GM19397 (cell line): ENCODE measurements at regions not wholly inside any gene's neighbourhood (a gene's known extent, or its start where the extent isn't known, plus 50 kb on each side); places are given as distances from the start of the nearest gene placed in this dataset.
"Not testable (repeated sequence)": the region's sequence is repeated elsewhere in the genome, so short reads cannot be mapped to it uniquely, and the experiment has no call there.

ENCODE experiments used
- ATAC-seq: cut with Tn5 transposase; IDR thresholded peaks from one replicate; pipeline ENCODE4 v1.9.1; 2021; ENCODE audit warnings: mild to moderate bottlenecking, moderate library complexity; ENCODE audit not compliant: unreplicated experiment

- ATAC-seq, result not testable (repeated sequence)
Measured at GRCh38 chr16:10272250-10272854, 90.1 kb upstream of the GRIN2A start.

DNA sequence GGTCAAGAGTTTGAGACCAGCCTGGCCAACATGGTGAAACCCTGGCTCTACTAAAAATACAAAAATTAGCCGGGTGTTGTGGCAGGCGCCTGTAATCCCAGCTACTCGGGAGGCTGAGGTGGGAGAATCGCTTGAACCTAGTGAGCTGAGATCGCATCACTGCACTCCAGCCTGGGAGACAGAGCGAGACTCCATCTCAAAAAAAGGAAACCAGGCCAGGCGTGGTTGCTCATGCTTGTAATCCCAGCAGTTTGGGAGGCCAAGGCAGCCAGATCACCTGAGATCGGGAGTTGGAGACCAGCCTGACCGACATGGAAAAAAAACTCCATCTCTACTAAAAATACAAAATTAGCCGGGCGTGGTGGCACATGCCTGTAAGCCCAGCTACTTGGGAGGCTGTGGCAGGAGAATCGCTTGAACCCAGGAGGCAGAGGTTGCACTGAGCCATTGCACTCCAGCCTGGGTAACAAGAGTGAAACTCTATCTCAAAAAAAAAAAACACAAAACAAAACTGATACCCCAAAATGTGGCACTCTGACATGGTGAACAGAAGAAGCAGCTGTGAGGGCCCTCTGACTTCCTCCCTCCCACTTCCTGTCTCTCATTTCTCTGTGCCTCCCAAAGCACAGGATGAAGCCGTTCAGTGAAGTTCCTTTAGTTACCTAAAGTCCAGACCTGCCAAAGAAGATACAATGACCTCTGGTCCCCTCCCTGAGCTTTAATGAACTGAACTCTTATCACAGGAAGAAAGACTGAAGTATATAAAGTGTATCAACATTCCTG, 93.2 kb upstream of the GRIN2A start:
- ATAC-seq, result peak; percentile 81

GRCh38 chr16:10277597-10277996, 95.4 kb upstream of the GRIN2A start:
- ATAC-seq, result no peak

DNA sequence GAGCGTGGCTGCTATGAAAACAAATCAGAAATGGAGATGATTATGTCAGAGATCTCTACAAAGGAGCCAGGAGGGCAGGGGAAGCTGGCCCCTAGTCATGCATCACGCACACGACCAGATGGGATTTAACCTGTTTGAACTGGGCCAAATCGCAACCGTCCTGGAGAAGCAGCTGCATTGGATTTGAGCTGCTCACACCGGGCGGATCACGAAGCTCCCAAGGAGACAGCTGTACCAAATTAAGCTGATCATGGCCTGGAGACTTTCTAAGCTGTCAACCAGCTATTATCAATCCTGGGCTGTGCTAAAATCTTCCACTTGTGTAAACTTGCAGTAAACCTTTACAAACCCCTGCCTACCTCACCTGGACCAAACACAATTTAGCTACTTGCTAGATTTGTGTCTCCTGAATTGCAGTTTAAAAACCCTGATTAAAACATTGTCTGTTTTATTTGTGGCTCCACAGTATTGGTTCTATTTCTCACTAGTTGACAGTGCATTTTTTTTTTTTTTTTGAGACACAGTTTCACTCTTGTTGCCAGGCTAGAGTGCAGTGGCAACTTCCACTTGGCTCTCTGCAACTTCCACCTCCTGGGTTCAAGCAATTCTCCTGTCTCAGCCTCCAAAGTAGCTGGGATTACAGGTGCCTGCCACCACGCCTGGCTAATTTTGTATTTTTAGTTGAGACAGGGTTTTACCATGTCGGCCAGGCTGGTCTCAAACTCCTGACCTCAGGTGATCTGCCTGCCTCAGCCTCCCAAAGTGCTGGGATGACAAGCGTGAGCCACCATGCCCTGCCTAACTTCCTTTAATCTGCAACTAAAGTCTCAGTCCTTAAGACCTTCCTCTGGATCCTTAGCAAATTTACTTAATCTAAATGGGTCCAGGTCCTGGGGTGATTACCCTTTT, 98.3 kb upstream of the GRIN2A start:
- no peak for ATAC-seq

DNA sequence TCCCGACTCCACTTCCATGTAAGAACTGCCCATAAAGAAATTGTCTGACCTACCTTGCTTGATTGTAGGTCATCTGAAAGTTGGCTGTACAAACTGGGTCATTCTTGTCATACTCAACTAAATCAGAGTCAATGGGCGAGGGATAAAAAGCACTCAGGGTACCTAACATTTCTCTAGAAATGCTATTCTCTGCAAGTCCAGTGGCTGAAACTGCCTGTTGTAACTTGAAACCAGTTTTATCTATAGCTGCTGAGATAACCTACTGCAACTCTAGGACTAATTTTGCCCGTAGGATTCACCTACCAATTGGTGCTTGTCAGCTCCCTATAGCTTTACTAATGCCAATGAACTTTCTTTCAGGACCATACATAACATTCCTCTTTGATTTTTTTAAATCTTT, 100.1 kb upstream of the GRIN2A start:
- no peak for ATAC-seq

DNA sequence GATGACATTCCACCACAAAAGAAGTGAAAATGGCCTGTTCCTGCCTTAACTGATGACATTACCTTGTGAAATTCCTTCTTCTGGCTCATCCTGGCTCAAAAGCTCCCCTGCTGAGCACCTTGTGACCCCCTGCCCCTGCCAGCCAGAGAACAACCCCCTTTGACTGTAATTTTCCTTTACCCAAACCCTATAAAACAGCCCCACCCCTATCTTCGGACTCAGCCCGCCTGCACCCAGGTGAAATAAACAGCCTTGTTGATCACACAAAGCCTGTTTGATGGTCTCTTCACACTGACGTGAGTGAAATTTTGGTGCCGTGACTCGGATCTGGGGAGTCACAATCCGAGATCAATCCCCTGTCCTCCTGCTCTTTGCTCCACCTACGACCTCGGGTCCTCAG, 101.0 kb upstream of the GRIN2A start:
- not testable (repeated sequence) for ATAC-seq

DNA sequence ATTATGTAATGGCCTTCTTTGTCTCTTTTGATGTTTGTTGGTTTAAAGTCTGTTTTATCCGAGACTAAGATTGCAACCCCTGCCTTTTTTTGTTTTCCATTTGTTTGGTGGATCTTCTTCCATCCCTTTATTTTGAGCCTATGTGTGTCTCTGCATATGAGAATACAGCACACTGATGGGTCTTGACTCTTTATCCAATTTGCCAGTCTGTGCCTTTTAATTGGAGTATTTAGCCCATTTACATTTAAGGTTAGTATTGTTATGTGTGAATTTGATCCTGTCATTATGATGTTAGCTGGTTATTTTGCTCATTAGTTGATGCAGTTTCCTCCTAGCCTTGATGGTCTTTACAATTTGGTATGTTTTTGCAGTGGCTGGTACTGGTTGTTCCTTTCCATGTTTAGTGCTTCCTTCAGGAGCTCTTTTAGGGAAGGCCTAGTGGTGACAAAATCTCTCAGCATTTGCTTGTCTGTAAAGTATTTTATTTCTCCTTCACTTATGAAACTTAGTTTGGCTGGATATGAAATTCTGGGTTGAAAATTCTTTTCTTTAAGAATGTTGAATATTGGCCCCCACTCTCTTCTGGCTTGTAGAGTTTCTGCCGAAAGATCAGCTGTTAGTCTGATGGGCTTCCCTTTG, 95.3 kb upstream of the ATF7IP2 start:
- not testable (repeated sequence) for ATAC-seq

DNA sequence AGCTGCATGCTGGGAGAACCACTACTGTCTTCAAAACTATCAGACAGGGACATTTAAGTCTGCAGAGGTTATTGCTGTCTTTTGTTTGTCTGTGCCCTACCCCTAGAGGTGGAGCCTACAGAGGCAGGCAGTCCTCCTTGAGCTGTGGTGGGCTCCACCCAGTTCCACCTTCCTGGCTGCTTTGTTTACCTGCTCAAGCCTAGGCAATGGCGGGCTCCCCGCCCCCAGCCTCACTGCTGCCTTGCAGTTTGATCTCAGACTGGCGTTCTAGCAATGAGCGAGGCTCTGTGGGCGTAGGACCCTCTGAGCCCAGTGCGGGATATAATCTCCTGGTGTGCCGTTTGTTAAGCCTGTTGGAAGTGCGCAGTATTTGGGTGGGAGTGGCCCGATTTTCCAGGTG, 93.7 kb upstream of the ATF7IP2 start:
- ATAC-seq, result not testable (repeated sequence)

- ATAC-seq, result not testable (repeated sequence)
Measured at GRCh38 chr16:10292976-10293375, 92.9 kb upstream of the ATF7IP2 start.

- not testable (repeated sequence) for ATAC-seq
Measured at GRCh38 chr16:10294153-10294552, 91.7 kb upstream of the ATF7IP2 start.

DNA sequence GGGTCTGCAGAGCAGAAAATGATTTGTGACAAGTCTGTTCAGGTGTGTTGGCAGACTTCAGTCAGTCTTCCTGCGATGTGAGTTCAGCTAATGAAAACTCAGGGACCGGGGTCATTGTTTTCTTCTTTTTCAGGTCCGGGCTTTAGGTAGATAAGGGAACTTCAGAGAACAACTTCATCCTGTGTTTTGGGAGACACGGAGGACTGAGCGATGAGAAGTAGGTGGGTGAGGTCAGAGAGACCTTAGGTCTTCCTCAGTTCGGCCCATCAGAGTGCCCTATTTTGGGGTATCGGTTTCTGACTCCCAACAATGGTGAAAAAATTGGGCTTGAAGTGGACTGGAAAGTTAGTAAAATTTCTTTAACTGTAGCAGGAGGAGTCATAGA, 88.9 kb upstream of the ATF7IP2 start:
- ATAC-seq, result peak; percentile 41

DNA sequence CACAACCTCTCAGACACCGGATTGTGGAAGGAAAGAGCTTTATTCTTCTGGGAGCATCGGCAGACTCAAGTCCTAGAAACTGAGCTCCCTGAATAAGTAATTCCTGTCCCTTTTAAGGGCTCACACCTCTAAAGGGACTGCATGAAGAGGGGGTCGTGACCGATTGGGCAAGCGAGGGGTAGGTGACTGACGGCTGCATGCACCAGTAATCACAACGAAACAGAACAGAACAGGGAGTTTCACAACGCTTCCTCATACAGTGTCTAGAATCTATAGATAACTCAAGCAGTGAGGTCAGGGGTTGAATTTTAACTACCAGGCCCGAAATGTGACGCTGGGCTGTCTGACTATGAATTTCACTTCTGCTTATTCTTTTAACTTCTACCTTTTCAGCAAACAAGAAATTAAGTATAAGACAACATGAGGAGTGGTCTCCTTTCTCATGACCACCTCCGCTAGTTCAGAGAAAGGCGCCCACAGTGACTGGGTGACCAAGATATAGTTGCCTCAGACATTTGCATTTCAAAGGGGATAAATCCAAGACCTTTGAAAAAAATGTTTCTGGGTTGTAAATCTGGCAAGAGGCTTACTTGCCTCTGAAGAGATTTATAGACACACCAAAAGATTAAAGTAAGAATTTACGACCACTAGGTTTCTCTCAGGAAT, 88.4 kb upstream of the ATF7IP2 start:
- peak; percentile 97 for ATAC-seq

DNA sequence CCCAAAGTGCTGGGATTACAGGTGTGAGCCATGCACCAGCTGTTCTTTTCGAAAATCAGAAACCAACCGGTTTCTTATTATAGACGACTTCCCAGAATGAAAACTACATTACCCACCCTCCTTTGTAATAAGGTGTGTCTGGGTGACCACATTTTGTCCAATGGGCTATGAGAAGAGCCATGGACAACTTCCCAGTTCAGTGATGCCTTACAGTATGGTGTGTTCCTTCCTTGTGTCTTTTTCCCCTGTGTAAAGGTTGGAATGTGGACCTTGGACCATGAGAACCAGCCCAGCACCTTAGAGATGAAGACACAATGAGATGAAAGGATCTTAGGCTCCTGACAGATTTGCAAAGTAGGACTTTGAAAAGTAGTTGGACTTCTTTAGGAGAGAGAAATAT, 85.0 kb upstream of the ATF7IP2 start:
- no peak for ATAC-seq

GRCh38 chr16:10301547-10301946, 84.3 kb upstream of the ATF7IP2 start:
- ATAC-seq, result not testable (repeated sequence)

- no peak for ATAC-seq
Measured at GRCh38 chr16:10305912-10306311, 79.9 kb upstream of the ATF7IP2 start.

- ATAC-seq, result no peak
Measured at GRCh38 chr16:10308305-10309193, 77.3 kb upstream of the ATF7IP2 start.

DNA sequence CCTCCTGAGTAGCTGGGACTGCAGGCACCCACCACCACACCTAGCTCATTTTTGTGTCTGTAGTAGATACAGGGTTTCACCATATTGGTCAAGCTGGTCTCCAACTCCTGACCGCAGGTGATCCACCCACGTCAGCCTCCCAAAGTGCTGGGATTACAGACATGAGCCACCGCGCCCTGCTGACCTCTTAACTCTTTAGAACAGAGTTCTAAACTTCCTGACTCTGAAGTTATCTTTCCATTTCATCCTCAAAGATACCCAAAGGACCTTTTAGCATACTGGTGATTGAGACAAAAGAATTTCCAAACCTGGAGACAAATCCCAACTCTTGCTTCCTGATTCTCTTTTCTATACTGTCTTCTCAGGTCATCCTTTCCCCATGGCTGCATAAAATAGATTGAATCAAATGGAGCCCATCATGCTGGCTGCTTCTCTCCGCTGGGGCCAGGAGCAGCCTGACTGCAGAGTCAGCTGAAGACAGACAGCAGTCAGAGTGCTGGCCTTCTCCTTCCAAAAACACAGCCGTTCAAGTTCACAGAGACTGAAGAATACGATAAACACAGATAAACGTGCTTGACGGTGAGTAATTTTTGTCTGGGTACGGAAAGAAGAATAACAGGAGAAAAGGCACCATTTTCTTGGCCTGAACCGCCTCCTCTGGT, 76.5 kb upstream of the ATF7IP2 start:
- no peak for ATAC-seq

- no peak for ATAC-seq
Measured at GRCh38 chr16:10312008-10312407, 73.9 kb upstream of the ATF7IP2 start.
